ENCODE measurements at regions not wholly inside any gene's neighbourhood (a gene's known extent, or its start where the extent isn't known, plus 50 kb on each side); places are given as distances from the start of the nearest gene placed in this dataset.

GRCh38 chr2:129008881-129009554, 690.4 kb upstream of the HS6ST1 start:
- no peak overlapping the region for H3K4me3 ChIP-seq (ENCODE audit: low read length)
- no peak for TF ChIP-seq CTCF (conservative IDR thresholded peaks at IDR 0.05; ENCODE audit: low read length)
- no peak for DNase-seq (ENCODE audit: low read depth)

GRCh38 chr2:129009555-129010146, 691.0 kb upstream of the HS6ST1 start:
- no peak for TF ChIP-seq CTCF (conservative IDR thresholded peaks at IDR 0.05; ENCODE audit: low read length)
- H3K4me3 ChIP-seq (ENCODE audit: low read length) = no peak overlapping the region
- DNase-seq (ENCODE audit: low read depth) = no peak

GRCh38 chr2:129010262-129010661, 691.6 kb upstream of the HS6ST1 start:
- DNase-seq (ENCODE audit: low read depth) = no peak
- no peak overlapping the region for H3K4me3 ChIP-seq (ENCODE audit: low read length)
- TF ChIP-seq CTCF (conservative IDR thresholded peaks at IDR 0.05; ENCODE audit: low read length) = no peak

- H3K4me3 ChIP-seq (ENCODE audit: low read length) = no peak overlapping the region
- TF ChIP-seq CTCF (conservative IDR thresholded peaks at IDR 0.05; ENCODE audit: low read length) = no peak
- DNase-seq (ENCODE audit: low read depth) = no peak
Measured at GRCh38 chr2:129011466-129012061, 692.9 kb upstream of the HS6ST1 start.

GRCh38 chr2:129014432-129014831, 695.8 kb upstream of the HS6ST1 start:
- no peak for TF ChIP-seq CTCF (conservative IDR thresholded peaks at IDR 0.05; ENCODE audit: low read length)
- H3K4me3 ChIP-seq (ENCODE audit: low read length) = no peak overlapping the region
- DNase-seq (ENCODE audit: low read depth) = no peak

GRCh38 chr2:129015397-129016285, 697.0 kb upstream of the HS6ST1 start:
- TF ChIP-seq CTCF (conservative IDR thresholded peaks at IDR 0.05; ENCODE audit: low read length) = no peak

More at GRCh38 chr2:129015397-129016285, 697.0 kb upstream of the HS6ST1 start:
- no peak for DNase-seq (ENCODE audit: low read depth)
- H3K4me3 ChIP-seq (ENCODE audit: low read length) = no peak overlapping the region

Data from AG10803 (cell line).